NOMO-1 treated with DMSO at 0.1 percent for 48 hours (cell line): ENCODE measurements at regions not wholly inside any gene's neighbourhood (a gene's known extent, or its start where the extent isn't known, plus 50 kb on each side); places are given as distances from the start of the nearest gene placed in this dataset.
A peak's percentile ranks its signal among the peaks of the same experiment; 100 is the strongest.

Source experiments
- DNase-seq: peaks from one replicate; lab custom pipeline; 2025; ENCODE audit not compliant: unreplicated experiment; lab: John Stamatoyannopoulos, UW

DNA sequence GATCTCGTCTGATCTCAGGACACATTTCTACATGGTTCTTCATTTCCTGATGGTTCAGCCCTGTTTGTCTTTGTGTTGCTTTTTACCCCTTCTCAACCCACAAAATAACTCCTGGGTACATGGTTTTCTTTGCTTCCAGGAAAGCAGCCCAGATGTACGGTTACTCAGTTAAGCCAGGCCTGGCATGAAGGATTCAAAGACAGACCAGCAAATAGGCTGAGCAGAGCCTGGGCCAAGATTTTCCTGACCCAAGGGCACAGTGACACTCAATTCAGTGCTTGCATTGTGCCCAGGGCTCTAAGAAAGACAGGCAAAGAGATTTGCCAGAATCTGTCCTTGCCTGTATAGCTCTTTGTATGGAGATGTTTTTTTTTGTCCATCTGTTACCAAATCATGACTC lies 340.8 kb upstream of the KIAA1217 start:
- DNase-seq, result no peak

DNA sequence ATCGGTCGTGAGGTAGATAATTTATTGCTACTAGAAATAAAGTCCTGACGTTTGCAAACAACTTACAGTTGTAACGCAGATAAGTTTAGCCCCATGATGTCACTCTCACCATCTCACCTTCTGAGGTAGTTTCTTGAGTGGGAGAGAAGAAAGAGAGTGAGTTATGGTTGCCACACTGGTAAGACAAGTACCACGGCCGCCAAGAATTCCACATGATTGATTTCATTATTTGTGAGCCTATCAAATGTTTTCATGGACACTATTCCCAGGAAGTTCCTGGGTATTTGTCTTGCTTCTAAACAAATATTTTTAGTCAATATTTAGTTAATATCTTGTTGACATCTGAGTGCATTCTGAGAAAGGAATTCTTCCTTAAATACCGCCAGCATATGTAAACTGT lies 339.4 kb upstream of the KIAA1217 start:
- no peak for DNase-seq

DNA sequence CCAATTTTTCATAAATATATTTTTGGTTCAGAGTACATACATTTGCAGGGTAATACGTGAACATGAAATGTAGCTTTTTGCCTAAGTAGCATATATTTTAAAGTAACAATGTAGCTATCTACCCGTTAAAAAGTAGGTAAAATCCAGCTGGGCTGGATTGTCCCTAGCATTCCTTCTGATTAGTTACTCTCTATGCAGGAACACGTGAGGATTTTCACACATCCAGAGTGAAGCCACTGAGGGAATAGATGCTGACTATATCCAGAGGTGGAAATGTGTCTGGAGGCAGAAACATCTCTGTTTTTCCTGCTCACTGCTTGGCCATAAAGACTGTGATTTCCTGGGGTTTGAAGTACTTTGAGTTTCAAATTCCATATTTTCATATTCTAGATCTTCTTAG lies 338.9 kb upstream of the KIAA1217 start:
- no peak for DNase-seq

DNA sequence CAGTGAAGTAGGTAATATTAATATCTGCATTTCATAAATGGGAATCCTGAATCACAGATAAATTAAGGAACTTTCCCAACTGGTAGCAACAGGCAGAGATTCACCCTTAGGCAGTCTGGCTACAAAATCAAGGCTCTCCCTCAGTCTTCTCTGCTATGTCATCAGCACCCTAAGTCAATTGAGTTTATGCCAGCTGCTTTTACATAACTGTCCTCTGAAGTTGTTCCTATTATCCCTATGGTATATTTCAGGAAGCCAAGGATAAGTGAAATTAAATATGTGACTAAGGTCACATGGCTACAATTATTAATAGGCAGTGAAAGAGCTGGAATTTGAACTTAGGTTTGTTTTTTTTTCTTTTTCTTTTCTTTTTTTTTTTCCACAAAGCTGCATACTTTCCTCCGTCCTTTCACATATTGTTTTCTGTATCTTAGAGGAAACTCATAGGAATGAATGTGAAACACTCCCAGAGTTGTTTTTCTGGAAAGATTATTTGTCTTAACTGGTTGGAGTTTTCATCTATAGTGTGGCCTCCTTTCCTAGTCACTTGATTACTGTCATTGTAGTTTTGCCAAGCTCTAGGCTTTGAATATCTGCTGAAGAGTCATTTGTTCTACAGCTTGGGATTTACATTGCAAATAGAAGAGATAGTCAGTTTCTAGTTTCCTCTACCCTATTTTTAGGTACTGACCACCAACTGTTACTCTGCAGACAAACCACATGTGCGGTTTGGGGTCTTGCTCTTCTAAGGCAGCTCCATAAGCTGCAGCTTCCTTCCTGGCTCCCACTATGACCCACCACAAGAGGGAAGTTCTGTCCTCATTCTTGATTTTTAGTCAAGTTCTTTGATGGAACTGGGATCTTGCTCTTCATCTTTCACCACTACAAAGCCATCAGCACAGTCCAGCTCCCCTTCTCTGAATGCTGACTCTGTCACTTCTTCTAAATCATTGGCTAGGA lies 338.0 kb upstream of the KIAA1217 start:
- DNase-seq, result peak; percentile 92

GRCh38 chr10:23872290-23872689 lies 336.6 kb upstream of the KIAA1217 start:
- DNase-seq, result no peak

DNA sequence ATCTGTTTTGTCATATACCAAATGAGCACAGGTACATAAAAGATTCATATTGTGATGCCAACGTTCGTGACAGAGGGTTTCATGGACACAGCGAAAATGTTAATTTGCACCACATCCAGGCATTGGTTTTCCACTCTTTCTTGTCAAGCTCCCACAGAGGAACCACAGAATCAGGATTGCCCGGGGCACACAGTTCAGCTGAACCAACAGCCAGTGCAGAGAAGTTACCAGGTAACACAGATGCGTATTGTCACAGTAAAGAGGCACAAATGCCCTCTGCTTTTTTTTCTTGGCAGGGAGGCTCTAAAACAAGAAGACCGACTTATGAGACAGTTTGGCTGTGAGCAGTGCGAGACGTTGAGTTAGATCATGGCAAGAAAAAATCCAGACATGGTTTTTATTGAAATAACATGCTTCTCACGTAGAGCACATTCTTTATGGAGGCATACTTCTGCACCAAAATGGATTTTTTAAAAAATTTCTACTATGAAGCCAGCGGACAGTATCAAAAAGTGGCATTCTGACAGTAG lies 331.1 kb upstream of the KIAA1217 start:
- no peak for DNase-seq

DNA sequence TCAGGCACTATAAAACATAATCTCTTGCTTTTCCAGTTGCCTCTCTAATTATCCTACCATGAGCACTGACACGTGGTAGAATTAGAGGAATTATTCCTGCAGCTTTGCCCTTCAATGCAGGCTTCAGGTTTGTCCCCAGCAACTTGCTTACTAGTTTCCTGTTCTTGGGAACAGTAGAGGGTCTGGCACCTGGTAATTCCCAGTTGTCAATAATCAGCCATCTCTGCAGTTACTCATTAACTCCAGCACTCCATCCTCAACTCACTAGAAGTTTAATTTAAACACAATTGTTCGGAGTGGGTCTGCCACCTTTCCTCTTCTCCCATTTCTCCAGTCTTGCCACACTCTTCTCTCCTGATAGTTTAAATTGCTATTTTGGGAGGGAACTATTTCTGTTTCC lies 324.3 kb upstream of the KIAA1217 start:
- DNase-seq, result no peak

DNA sequence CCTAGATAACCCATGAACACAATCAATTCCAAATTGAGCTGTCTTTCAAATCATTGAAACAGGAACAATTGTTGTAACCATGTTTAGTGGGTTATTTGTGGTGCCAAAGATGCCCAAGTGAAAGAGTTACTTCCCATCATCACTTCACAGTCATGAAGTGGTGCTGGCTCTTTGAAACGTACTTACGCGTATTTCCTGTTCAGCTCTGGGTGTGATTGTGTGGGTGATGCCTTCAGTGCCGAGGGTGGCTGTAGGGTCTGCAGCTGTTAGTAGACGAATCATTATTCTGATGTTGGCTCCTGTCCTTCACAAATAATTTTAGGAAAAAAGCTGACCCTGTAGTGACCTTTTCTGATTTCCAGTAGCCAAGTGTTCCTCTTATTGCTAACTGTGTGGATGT lies 323.1 kb upstream of the KIAA1217 start:
- no peak for DNase-seq

DNA sequence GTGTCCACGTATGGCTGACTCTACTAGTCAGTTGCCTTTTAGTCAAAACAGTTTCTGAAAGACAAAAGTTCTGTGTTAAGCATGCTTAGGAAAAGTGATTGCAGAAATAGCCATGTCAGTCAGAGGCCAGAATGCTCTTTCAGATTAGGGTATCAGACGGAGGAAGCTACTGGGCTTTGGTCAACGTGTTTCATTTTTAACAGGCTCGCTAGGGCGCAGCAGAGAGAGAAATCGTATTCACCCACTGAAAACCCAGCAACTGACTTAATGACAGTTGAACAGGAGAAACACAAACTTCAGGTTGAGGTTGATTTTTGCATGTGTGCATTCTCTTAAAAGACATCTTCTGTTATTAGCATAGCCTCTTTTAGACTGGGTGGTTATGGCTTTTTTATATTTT lies 322.6 kb upstream of the KIAA1217 start:
- DNase-seq, result no peak

DNA sequence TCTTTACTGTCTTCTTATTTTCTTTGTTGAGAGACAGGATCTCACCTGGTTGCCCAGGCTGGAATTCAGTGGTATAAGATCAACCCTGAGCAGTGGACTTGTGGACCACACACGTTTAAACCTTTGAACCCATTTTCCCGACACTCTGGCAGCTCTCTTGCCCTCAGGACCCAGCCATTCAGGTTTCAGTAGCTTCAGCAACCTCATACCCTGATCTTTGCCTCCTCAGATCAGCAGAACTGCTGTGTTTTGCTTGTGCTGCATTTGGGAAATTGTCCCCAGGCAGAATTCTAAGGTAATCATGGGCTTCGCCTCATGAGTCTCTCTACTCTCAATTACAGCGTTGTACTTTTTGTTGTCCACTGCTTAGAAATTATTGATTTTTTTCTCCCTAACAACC lies 317.6 kb upstream of the KIAA1217 start:
- no peak for DNase-seq

DNA sequence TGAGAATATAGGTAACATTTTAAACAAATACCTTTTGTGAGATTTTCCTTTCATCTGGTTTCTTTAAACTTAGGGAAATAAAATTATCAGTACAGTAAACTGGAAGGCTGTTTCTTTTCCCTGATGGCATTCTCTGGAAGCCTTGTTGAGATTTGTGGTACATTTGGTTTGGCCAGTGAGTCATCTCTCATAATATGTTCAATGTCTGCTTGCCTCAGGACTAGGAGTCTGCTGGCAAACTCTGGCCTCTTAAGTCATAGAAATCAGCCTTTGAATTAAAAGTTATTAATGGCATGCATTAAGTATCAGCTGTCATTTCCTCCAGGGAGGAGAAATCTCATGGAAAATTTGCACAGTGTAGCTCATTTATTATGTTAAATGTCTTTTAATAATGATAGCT lies 316.6 kb upstream of the KIAA1217 start:
- DNase-seq, result no peak

GRCh38 chr10:23897267-23897666 lies 311.7 kb upstream of the KIAA1217 start:
- no peak for DNase-seq

DNA sequence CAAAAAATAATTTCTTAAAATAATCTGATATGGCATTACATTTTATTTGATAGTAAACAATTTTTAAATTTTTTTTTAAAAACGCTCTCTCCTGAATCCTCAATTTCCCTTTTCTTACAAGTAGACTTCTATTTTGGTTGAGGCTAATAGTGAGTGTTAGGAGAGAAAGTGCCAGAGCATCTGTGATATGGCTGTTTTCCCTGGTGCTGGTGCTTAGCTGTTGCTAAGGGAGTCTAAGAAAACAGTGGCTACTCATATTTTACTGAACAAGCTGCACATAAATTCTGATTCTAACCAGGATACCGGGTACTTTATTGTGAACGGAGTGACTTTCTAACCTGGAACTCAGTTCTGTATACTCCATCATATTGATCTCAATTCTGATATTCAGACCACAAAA lies 311.1 kb upstream of the KIAA1217 start:
- no peak for DNase-seq

- no peak for DNase-seq
These were observed 309.8 kb upstream of the KIAA1217 start for GRCh38 chr10:23899166-23899565.

GRCh38 chr10:23910291-23910690 lies 298.6 kb upstream of the KIAA1217 start:
- DNase-seq, result no peak

DNA sequence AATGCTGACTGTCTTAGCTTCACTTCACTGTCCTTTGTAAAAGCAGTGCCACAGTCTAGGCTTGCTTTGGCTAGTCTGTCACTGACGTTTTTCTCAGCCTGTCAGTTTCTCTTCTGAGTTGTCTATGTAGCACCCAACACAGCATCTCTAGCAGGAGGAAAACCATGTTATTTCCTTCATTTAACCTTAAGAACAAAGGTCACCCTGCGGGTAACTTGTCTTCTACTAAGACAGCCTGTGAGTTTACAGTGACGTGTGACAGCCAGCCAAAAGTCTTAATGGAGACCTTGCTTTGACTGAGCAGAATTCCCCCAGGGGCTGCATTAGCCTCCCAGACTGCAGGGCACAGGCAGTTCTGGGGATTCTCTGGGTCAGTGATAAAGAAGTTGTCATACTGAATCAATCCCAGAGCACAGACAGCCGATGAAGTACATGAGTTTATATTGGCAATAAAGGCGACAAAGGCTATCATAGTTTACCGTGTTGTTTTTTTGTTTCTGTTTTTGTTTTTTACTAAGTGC lies 296.0 kb upstream of the KIAA1217 start:
- no peak for DNase-seq

GRCh38 chr10:23914641-23915040 lies 294.3 kb upstream of the KIAA1217 start:
- DNase-seq, result no peak

- DNase-seq, result no peak
These were observed 291.6 kb upstream of the KIAA1217 start for GRCh38 chr10:23917251-23917840.

GRCh38 chr10:23918090-23918723 lies 290.7 kb upstream of the KIAA1217 start:
- DNase-seq, result no peak

GRCh38 chr10:23918839-23919238 lies 290.1 kb upstream of the KIAA1217 start:
- no peak for DNase-seq

DNA sequence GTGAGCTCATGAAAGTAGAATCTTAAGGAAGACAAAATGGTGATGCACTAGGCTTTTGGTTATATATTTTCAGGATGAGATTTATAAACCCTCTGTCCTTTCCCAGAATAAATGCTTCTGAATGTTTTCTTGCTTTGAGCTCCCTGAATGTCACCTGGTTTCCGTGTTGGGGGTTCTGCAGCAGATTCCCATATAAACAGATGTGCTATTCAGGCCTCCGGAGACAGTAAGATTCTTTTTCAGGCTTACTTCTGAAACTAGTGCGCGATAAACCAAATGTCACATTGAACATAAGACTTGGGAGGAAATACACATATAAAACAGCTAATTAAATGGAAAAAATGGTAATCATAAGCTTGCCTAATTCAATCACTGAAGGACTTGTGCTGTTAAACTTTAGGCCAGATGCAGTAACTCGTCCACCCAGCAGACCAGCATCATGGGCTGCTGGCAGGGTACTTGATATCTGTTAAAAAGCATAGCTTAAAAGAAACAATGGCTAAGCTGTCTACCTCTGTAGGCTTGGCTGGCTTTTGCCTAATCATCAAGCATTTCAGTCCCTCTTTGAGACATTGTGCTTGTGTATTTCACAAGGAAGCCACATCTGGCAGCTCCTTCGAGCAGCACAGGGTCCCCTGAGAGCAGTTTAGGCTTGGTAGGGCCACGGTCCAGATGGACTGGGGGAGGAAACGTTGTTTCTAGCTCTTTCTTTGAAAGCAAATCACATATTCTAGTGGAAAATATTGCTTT lies 281.2 kb upstream of the KIAA1217 start:
- DNase-seq, result no peak
